HG03521 (cell line): ENCODE measurements at regions not wholly inside any gene's neighbourhood (a gene's known extent, or its start where the extent isn't known, plus 50 kb on each side); places are given as distances from the start of the nearest gene placed in this dataset.

Experiments
- ATAC-seq: cut with Tn5 transposase; IDR thresholded peaks from one replicate; pipeline ENCODE4 v1.9.1; 2021; ENCODE audit warnings: mild to moderate bottlenecking, moderate library complexity; ENCODE audit not compliant: unreplicated experiment

DNA sequence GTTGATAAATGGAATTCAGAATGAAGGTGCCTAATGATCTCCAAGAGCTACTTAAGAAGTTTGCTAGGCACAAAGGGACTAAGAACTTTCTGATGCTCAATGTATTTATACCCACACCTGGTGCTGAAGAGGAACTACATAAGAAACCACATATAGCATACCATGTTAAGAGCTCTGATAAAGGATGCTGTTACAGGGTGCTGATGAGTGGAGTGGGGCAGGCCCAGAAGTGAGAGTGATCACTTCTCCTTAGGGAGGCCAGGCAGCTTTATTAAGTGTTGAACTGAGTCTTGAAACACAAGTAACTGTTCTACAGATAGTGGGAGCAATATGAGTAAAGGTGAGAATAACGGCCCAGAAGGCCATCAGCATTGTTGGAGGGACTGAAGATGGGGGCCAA is 68.3 kb upstream of the CHRDL1 start:
- ATAC-seq, result no peak

GRCh38 chrX:110858565-110858964 is 62.9 kb upstream of the CHRDL1 start:
- ATAC-seq, result no peak

GRCh38 chrX:110853610-110854009 is 58.0 kb upstream of the CHRDL1 start:
- no peak for ATAC-seq

DNA sequence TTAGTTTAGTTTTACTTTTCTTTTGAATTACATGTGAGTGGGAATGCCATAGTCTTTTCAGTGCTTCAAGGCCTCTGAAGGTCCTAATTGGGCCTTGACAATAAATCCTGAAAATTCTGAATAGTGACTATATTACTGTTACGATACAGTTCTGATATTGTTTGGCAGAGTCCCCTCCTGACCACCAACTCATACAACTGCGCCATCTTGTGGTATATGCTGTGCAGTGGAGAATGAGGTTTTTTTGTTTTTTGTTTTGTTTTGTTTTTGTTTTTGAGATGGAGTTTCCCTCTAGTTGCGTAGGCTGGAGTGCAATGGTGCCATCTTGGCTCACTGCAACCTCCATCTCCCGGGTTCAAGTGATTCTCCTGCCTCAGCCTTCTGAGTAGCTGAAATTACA is 56.6 kb upstream of the CHRDL1 start:
- ATAC-seq, result peak; percentile 61

GRCh38 chrX:110851780-110852179 is 56.2 kb upstream of the CHRDL1 start:
- ATAC-seq, result no peak

DNA sequence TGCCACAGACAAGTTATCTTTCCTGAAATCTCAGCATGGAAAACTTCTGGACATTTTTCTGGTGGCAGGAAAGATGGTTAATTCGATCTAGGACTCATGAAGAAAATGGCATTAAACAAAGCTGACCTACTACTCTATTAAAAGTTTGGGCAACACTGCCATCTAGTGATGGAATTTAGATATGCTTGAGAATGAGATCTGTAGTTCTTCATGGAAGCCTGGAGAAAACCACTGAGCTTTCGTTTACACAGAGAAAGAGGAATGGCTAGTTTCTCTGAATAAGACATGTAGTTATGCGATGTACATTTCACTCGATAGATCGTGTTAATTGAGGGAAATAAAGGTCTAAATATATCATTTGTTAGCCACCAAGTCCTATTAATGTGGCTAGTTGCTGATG is 51.7 kb upstream of the CHRDL1 start:
- no peak for ATAC-seq

DNA sequence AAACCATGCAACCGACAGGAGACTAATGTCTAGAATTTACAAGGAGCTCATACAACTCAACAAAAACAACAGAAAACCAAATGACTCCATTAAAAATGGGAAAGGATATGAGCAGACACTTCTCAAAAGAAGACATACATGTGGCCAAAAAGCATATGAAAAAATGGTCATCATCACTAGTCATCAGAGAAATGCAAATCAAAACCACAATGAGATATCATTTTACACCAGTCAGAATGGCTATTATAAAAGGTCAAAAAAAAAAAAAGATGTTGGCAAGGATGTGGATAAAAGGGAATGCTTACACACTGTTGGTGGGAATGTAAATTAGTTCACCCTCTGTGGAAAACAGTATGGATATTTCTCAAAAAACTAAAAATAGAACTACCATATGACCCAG is 50.5 kb upstream of the CHRDL1 start:
- ATAC-seq, result no peak
